Loucy (cell line): ENCODE measurements at regions not wholly inside any gene's neighbourhood (a gene's known extent, or its start where the extent isn't known, plus 50 kb on each side); places are given as distances from the start of the nearest gene placed in this dataset.

Experiments
- H2AFZ ChIP-seq: fragments of 200-600 bp; sonication (generic); 2 replicates; pipeline ENCODE4 v1.6.0; 2016; ENCODE audit warnings: antibody characterized with exemption, mild to moderate bottlenecking, low read length, moderate library complexity
- H3F3A ChIP-seq: fragments of 200-600 bp; 2 replicates; pipeline ENCODE4 v1.6.0; 2016; ENCODE audit warnings: antibody characterized with exemption, low read depth, mild to moderate bottlenecking
- H3K27me3 ChIP-seq: fragments of 200-600 bp; sonication (generic); 2 replicates; pipeline ENCODE4 v1.6.1; 2014; ENCODE audit warnings: low read length, mild to moderate bottlenecking; ENCODE audit not compliant: insufficient read depth, poor library complexity, severe bottlenecking
- H3K36me3 ChIP-seq: fragments of 200-600 bp; sonication (generic); 2 replicates; pipeline ENCODE4 v1.6.1; 2016; ENCODE audit warnings: low read length; ENCODE audit not compliant: insufficient read depth
- H3K4me1 ChIP-seq: fragments of 200-600 bp; sonication (generic); 2 replicates; pipeline ENCODE4 v1.5.1; 2014; ENCODE audit warnings: low read length, mild to moderate bottlenecking; ENCODE audit not compliant: insufficient read depth, poor library complexity, severe bottlenecking
- H3K4me2 ChIP-seq: fragments of 200-600 bp; sonication (generic); 2 replicates; pipeline ENCODE4 v1.6.0; 2014; ENCODE audit warnings: antibody characterized with exemption, low read length, low read depth, mild to moderate bottlenecking; ENCODE audit not compliant: poor library complexity, severe bottlenecking
- H3K4me3 ChIP-seq: fragments of 200-600 bp; sonication (generic); 2 replicates; pipeline ENCODE4 v1.5.1; 2014; ENCODE audit warnings: low read length, mild to moderate bottlenecking, mixed read lengths; ENCODE audit not compliant: poor library complexity, severe bottlenecking
- H3K79me2 ChIP-seq: fragments of 200-600 bp; sonication (generic); 2 replicates; pipeline ENCODE4 v1.6.1; 2014; ENCODE audit warnings: low read length; ENCODE audit not compliant: insufficient read depth
- H3K9ac ChIP-seq: fragments of 200-600 bp; sonication (generic); 2 replicates; pipeline ENCODE4 v1.6.0; 2014; ENCODE audit warnings: mild to moderate bottlenecking, low read depth, low read length, moderate library complexity; ENCODE audit not compliant: poor library complexity, severe bottlenecking
- H3K9me2 ChIP-seq: fragments of 200-600 bp; sonication (generic); replicated peaks from 2 replicates; pipeline ENCODE4 v1.6.1; 2016; ENCODE audit warnings: low read depth, low read length, mixed read lengths
- H3K9me3 ChIP-seq: fragments of 200-600 bp; sonication (generic); 2 replicates; pipeline ENCODE4 v1.6.1; 2014; ENCODE audit warnings: mild to moderate bottlenecking, antibody characterized with exemption, low read length, low read depth; ENCODE audit not compliant: insufficient read depth
- H4K20me1 ChIP-seq: fragments of 200-600 bp; sonication (generic); 2 replicates; pipeline ENCODE4 v1.6.0; 2014; ENCODE audit warnings: antibody characterized with exemption, low read length, mild to moderate bottlenecking; ENCODE audit not compliant: insufficient read depth, poor library complexity, severe bottlenecking
- CTCF ChIP-seq: fragments of 200-600 bp; sonication (generic); conservative IDR thresholded peaks from 2 replicates; pipeline ENCODE4 v1.5.1; 2014; ENCODE audit warnings: mild to moderate bottlenecking, antibody characterized with exemption, low read length
- EZH2phosphoT487 ChIP-seq: fragments of 200-600 bp; IDR thresholded peaks from 2 replicates; pipeline ENCODE4 v1.6.1; 2018; ENCODE audit warnings: antibody characterized with exemption, mild to moderate bottlenecking, moderate library complexity, borderline replicate concordance

GRCh38 chr10:2122431-2123124 is 385.3 kb upstream of the ADARB2 start:
- no peak overlapping the region for H3K9ac ChIP-seq
- H3K79me2 ChIP-seq: no peaks in the 10 kb centered on the region
- H3K4me2 ChIP-seq: no peak overlapping the region
- H3K9me3 ChIP-seq: no peaks in the 10 kb centered on the region
- H4K20me1 ChIP-seq: no peaks in the 10 kb centered on the region
- H3K27me3 ChIP-seq: no peaks in the 10 kb centered on the region
- H3F3A ChIP-seq: no peaks in the 10 kb centered on the region
- no peaks in the 10 kb centered on the region for H3K9me2 ChIP-seq
- no peak overlapping the region for H3K4me3 ChIP-seq
- no peaks in the 10 kb centered on the region for H3K4me1 ChIP-seq
- H2AFZ ChIP-seq: no peak overlapping the region
- H3K36me3 ChIP-seq: no peaks in the 10 kb centered on the region
- no peak for TF ChIP-seq EZH2phosphoT487
- TF ChIP-seq CTCF: no peak

- no peaks in the 10 kb centered on the region for H3K9me2 ChIP-seq
- no peaks in the 10 kb centered on the region for H4K20me1 ChIP-seq
Observed at GRCh38 chr10:2121929-2122328, 384.6 kb upstream of the ADARB2 start.

GRCh38 chr10:2121315-2121714 is 384.0 kb upstream of the ADARB2 start:
- no peak overlapping the region for H3K4me3 ChIP-seq
- TF ChIP-seq EZH2phosphoT487 (no peak), CTCF (no peak)
- no peaks in the 10 kb centered on the region for H3K27me3 ChIP-seq

More at GRCh38 chr10:2121929-2122328, 384.6 kb upstream of the ADARB2 start:
- Histone ChIP-seq H3K4me1 (no peaks in the 10 kb centered on the region), H2AFZ (no peak overlapping the region), H3K4me3 (no peak overlapping the region), H3K9ac (no peak overlapping the region), H3K9me3 (no peaks in the 10 kb centered on the region), H3K4me2 (no peak overlapping the region), H3K79me2 (no peaks in the 10 kb centered on the region), H3F3A (no peaks in the 10 kb centered on the region), H3K36me3 (no peaks in the 10 kb centered on the region), H3K27me3 (no peaks in the 10 kb centered on the region)
- no peak for TF ChIP-seq CTCF
- TF ChIP-seq EZH2phosphoT487: no peak

More at GRCh38 chr10:2121315-2121714, 384.0 kb upstream of the ADARB2 start:
- Histone ChIP-seq H3K4me2 (no peak overlapping the region), H3F3A (no peaks in the 10 kb centered on the region), H3K9ac (no peak overlapping the region), H4K20me1 (no peaks in the 10 kb centered on the region), H3K9me3 (no peaks in the 10 kb centered on the region), H3K36me3 (no peaks in the 10 kb centered on the region), H2AFZ (no peak overlapping the region), H3K4me1 (no peaks in the 10 kb centered on the region), H3K9me2 (no peaks in the 10 kb centered on the region), H3K79me2 (no peaks in the 10 kb centered on the region)
